Neutrophil (primary cell): ENCODE measurements at regions not wholly inside any gene's neighbourhood (a gene's known extent, or its start where the extent isn't known, plus 50 kb on each side); places are given as distances from the start of the nearest gene placed in this dataset.

Source experiments
- H3K27ac ChIP-seq: fragments of 200-600 bp; sonication (generic); 2 replicates; pipeline ENCODE4 v1.5.1; 2016; ENCODE audit warnings: mild to moderate bottlenecking, moderate library complexity
- H3K27me3 ChIP-seq: fragments of 200-600 bp; sonication (generic); 2 replicates; pipeline ENCODE4 v1.6.0; 2016; ENCODE audit warnings: mild to moderate bottlenecking
- H3K36me3 ChIP-seq: fragments of 200-600 bp; sonication (generic); 2 replicates; pipeline ENCODE4 v1.5.1; 2017
- H3K4me1 ChIP-seq, 2 experiments: fragments of 200-600 bp in 1 of 2; sonication (generic) in 1 of 2; 1 replicate in 1 of 2; 2 replicates in 1 of 2; pipeline versions ENCODE4 v1.5.1 to v1.6.1; 2013 to 2016; ENCODE audit warnings: low read depth in 1 of 2, low read length in 1 of 2, mild to moderate bottlenecking in 1 of 2, moderate library complexity in 1 of 2; ENCODE audit not compliant: control insufficient read depth in 1 of 2, insufficient read depth in 1 of 2
- H3K4me3 ChIP-seq, 2 experiments: fragments of 200-600 bp in 1 of 2; sonication (generic) in 1 of 2; 1 replicate in 1 of 2; 2 replicates in 1 of 2; pipeline ENCODE4 v1.5.1; 2013 to 2016; ENCODE audit warnings: low read depth in 1 of 2, low read length in 1 of 2, mild to moderate bottlenecking in 1 of 2, moderate library complexity in 1 of 2
- H3K9me3 ChIP-seq: fragments of 200-600 bp; sonication (generic); 2 replicates; pipeline ENCODE4 v1.5.1; 2016
- CTCF ChIP-seq: fragments of 200-600 bp; sonication (generic); IDR thresholded peaks from 2 replicates; pipeline ENCODE4 v1.5.1; 2016; ENCODE audit warnings: antibody characterized with exemption

GRCh38 chr10:10010397-10010796 lies 1007.3 kb upstream of the CELF2 start:
- no peaks in the 10 kb centered on the region for H3K9me3 ChIP-seq
- H3K27me3 ChIP-seq = no peaks in the 10 kb centered on the region
- TF ChIP-seq CTCF = no peak
- H3K4me1 ChIP-seq = no peaks in the 10 kb centered on the region
- H3K4me3 ChIP-seq = no peak overlapping the region
- H3K36me3 ChIP-seq = no peaks in the 10 kb centered on the region
- H3K27ac ChIP-seq = no peak overlapping the region

GRCh38 chr10:10014846-10015245 lies 1002.8 kb upstream of the CELF2 start:
- Histone ChIP-seq H3K36me3 (no peaks in the 10 kb centered on the region), H3K9me3 (no peaks in the 10 kb centered on the region), H3K4me1 (no peaks in the 10 kb centered on the region), H3K27ac (no peak overlapping the region), H3K27me3 (no peaks in the 10 kb centered on the region), H3K4me3 (no peak overlapping the region)
- no peak for TF ChIP-seq CTCF

- H3K9me3 ChIP-seq = no peaks in the 10 kb centered on the region
- H3K27me3 ChIP-seq = no peaks in the 10 kb centered on the region
- no peak overlapping the region for H3K27ac ChIP-seq
- no peak overlapping the region for H3K4me3 ChIP-seq
- TF ChIP-seq CTCF = no peak
- H3K4me1 ChIP-seq = no peaks in the 10 kb centered on the region
- no peaks in the 10 kb centered on the region for H3K36me3 ChIP-seq
Measured at GRCh38 chr10:10017716-10018115, 1000.0 kb upstream of the CELF2 start.

GRCh38 chr10:10020945-10021344 lies 996.7 kb upstream of the CELF2 start:
- no peaks in the 10 kb centered on the region for H3K27me3 ChIP-seq
- no peaks in the 10 kb centered on the region for H3K9me3 ChIP-seq
- H3K4me1 ChIP-seq = no peaks in the 10 kb centered on the region
- no peak overlapping the region for H3K4me3 ChIP-seq
- H3K27ac ChIP-seq = no peak overlapping the region
- no peaks in the 10 kb centered on the region for H3K36me3 ChIP-seq
- no peak for TF ChIP-seq CTCF

GRCh38 chr10:10032991-10033390 lies 984.7 kb upstream of the CELF2 start:
- H3K4me1 ChIP-seq = no peaks in the 10 kb centered on the region
- no peaks in the 10 kb centered on the region for H3K9me3 ChIP-seq
- no peaks in the 10 kb centered on the region for H3K27me3 ChIP-seq
- no peaks in the 10 kb centered on the region for H3K36me3 ChIP-seq
- H3K4me3 ChIP-seq = no peak overlapping the region
- TF ChIP-seq CTCF = no peak
- H3K27ac ChIP-seq = no peak overlapping the region

- H3K4me3 ChIP-seq = no peak overlapping the region
- no peak for TF ChIP-seq CTCF
- H3K27ac ChIP-seq = no peak overlapping the region
- H3K27me3 ChIP-seq = no peaks in the 10 kb centered on the region
- H3K36me3 ChIP-seq = no peaks in the 10 kb centered on the region
- H3K9me3 ChIP-seq = no peaks in the 10 kb centered on the region
- no peaks in the 10 kb centered on the region for H3K4me1 ChIP-seq
Measured at GRCh38 chr10:10038348-10038747, 979.3 kb upstream of the CELF2 start.
